ENCODE measurements at regions not wholly inside any gene's neighbourhood (a gene's known extent, or its start where the extent isn't known, plus 50 kb on each side); places are given as distances from the start of the nearest gene placed in this dataset.

DNA sequence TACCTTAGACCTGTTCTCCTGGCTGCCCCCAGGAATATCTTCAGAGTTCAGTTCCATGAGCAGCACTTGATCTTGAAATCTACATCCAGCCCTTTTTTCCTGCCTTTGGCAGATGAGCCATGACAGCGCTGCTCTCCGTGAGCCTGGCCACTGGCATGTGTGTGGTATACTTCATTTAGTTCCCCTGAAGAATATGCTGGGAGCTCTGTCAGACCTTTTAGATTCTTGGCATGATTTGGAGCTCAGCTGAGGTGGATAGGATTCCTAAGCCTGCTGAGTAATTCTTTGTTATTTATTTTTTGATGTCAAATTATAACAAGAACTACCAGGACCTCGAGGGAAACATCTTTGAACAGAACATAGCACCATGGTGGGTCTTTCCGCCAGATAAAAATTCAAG, 121.7 kb downstream of the EDEM1 start:
- ChIA-PET CTCF (no interaction called here), POLR2A (no interaction called here)
- Mint-ChIP-seq H3K4me1 (ENCODE audit: low read depth) (no peaks in the 10 kb centered on the region), H3K4me3 (no peak overlapping the region), H3K9me3 (ENCODE audit: insufficient read depth) (no peaks in the 10 kb centered on the region), H3K27me3 (ENCODE audit: low read depth) (no peaks in the 10 kb centered on the region), H3K36me3 (ENCODE audit: low read depth) (no peaks in the 10 kb centered on the region), H3K27ac (no peak overlapping the region)
- ATAC-seq: no peak
- no peak for DNase-seq

DNA sequence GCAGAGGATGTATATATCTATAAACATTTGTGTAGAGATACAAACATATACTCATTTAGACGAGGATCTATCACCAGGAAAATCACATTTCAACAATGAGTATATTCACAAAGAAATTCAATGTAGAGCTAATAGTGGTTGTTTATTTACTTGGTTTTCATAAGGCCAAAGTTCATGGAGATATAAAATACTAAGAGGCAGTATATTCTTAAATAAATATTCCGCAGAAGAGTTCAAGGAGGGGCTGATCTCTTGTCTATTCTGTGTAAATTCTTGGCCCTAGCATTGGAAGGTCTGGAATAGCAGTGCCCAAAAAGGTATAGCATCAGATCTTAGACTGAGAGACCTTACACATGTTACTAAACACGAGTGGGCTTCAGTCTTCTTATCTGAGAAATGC, 122.1 kb downstream of the EDEM1 start:
- no peak for DNase-seq
- CTCF ChIA-PET: no interaction called here
- ATAC-seq: no peak
- no peaks in the 10 kb centered on the region for H3K27me3 Mint-ChIP-seq (ENCODE audit: low read depth)
- no peaks in the 10 kb centered on the region for H3K9me3 Mint-ChIP-seq (ENCODE audit: insufficient read depth)
- no peak overlapping the region for H3K27ac Mint-ChIP-seq
- H3K36me3 Mint-ChIP-seq (ENCODE audit: low read depth): no peaks in the 10 kb centered on the region
- no peak overlapping the region for H3K4me3 Mint-ChIP-seq
- POLR2A ChIA-PET: no interaction called here
- H3K4me1 Mint-ChIP-seq (ENCODE audit: low read depth): no peaks in the 10 kb centered on the region

DNA sequence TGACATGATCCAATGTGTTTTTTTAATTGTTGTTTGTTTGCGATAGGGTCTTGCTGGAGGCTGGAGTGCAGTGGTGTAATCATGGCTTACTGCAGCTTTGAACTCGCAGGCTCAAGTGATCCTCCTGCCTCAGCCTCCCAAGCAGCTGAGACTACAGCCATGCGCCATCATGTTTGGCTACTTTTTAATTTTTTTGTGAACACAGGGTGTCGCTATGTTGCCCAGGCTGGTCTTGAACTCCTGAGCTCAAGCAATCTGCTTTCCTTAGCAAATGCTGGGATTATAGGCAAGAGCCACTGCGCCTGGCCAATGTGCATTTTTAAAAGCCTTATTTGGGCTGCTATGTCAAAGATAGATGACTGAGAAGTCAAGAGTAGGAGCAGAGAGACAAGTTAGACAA, 123.0 kb downstream of the EDEM1 start:
- no peaks in the 10 kb centered on the region for H3K9me3 Mint-ChIP-seq (ENCODE audit: insufficient read depth)
- H3K27ac Mint-ChIP-seq: no peak overlapping the region
- H3K4me1 Mint-ChIP-seq (ENCODE audit: low read depth): no peaks in the 10 kb centered on the region
- no peak overlapping the region for H3K4me3 Mint-ChIP-seq
- CTCF ChIA-PET: no interaction called here
- no peaks in the 10 kb centered on the region for H3K36me3 Mint-ChIP-seq (ENCODE audit: low read depth)
- no peaks in the 10 kb centered on the region for H3K27me3 Mint-ChIP-seq (ENCODE audit: low read depth)
- no peak for DNase-seq
- POLR2A ChIA-PET: no interaction called here
- no peak for ATAC-seq

DNA sequence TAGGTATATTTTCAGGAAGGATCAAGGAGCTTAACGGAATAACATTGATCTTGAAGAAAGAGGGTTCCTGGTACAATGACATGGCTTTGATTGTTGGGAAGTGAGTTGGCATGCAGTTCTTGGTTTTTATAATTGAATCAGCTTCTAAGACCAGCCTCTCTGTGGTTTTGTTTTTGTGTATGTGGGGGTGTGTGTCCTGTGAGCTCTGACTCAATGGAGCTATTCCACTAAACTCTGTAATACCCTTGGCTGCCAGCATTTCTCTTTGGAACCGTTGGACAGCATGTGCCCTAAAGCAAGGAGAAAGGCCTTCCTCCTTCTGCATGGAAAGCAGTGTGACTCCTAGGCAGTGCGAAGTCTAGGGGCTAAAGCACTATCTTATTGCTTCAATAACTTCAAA, 124.8 kb downstream of the EDEM1 start:
- POLR2A ChIA-PET: no interaction called here

DNA sequence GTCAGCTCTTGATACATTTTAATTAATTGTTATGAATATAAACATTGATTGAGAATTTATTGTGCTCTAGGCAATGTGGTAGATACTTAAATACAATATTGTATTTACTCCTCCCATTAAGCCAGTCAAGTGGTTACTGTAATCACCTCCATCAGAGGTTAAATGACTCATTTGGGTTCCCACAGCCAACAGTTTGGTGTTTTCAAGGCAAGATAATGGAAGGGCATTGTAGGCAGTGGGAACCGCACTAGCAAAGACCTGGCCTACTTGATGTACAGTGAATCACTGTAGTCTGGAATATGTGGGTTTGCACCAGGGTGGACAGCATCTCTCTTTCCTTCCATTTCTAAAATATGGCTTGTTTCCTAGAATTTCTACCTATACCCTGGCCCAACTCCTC, 127.4 kb downstream of the EDEM1 start:
- Mint-ChIP-seq H3K9me3 (ENCODE audit: insufficient read depth) (no peaks in the 10 kb centered on the region), H3K4me3 (no peak overlapping the region), H3K4me1 (ENCODE audit: low read depth) (no peaks in the 10 kb centered on the region), H3K27me3 (ENCODE audit: low read depth) (peaks cover 5% of the 10 kb centered on the region), H3K27ac (no peak overlapping the region), H3K36me3 (ENCODE audit: low read depth) (no peaks in the 10 kb centered on the region)
- DNase-seq (no peak), ATAC-seq (no peak)
- CTCF ChIA-PET: no interaction called here
- POLR2A ChIA-PET: no interaction called here

More for the DNA sequence above, 124.8 kb downstream of the EDEM1 start:
- no peak for DNase-seq
- CTCF ChIA-PET: no interaction called here
- no peak for ATAC-seq
- Mint-ChIP-seq H3K27ac (no peak overlapping the region), H3K27me3 (ENCODE audit: low read depth) (peaks cover 3% of the 10 kb centered on the region), H3K4me3 (no peak overlapping the region), H3K9me3 (ENCODE audit: insufficient read depth) (no peaks in the 10 kb centered on the region), H3K4me1 (ENCODE audit: low read depth) (no peaks in the 10 kb centered on the region), H3K36me3 (ENCODE audit: low read depth) (no peaks in the 10 kb centered on the region)

DNA sequence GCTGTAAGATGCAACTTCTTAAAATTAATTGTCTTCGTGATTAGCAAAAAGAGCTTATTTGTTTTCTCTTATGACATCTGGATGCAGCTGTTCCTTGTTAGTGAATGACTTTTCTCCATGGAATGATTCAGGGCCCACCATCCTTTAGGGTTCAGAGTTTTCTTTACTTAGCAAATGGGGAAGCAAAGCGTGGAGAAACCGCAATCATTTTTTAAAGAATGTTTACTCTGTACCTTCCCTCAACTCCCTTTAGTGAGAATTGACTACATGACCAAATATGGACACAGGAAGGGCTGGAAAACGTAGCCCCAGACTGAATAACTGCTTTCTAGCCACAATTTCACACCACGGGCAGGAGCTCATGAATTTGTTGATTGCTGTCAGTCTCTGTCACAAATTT, 130.1 kb downstream of the EDEM1 start:
- ATAC-seq: no peak
- no peak overlapping the region for H3K27ac Mint-ChIP-seq
- no peaks in the 10 kb centered on the region for H3K4me1 Mint-ChIP-seq (ENCODE audit: low read depth)
- H3K27me3 Mint-ChIP-seq (ENCODE audit: low read depth): peaks cover 5% of the 10 kb centered on the region
- POLR2A ChIA-PET: no interaction called here
- H3K4me3 Mint-ChIP-seq: no peak overlapping the region
- H3K9me3 Mint-ChIP-seq (ENCODE audit: insufficient read depth): no peaks in the 10 kb centered on the region
- CTCF ChIA-PET: no interaction called here
- DNase-seq: no peak
- H3K36me3 Mint-ChIP-seq (ENCODE audit: low read depth): no peaks in the 10 kb centered on the region

DNA sequence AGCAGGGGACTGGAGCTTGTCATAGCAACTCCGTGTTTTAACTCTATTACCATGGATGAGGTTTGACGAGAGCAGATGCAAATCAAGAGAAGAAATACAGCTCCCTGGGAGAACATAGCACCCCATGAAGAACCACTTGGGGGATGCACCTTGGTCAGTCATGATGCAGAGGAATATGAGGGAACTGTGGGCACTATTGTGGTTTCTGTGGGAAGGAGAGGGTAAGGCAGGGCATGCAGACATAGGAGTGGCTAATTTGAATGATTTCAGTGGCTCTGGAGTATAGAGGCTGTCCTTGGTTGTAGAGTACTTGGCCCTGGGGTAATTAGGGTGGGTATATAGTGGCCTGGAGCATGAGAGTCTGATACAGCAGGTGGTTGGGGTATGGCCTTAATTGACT, 131.9 kb downstream of the EDEM1 start:
- ChIA-PET POLR2A (no interaction called here), CTCF (no interaction called here)
- H3K36me3 Mint-ChIP-seq (ENCODE audit: low read depth): no peaks in the 10 kb centered on the region
- no peak overlapping the region for H3K27ac Mint-ChIP-seq
- ATAC-seq: no peak
- H3K9me3 Mint-ChIP-seq (ENCODE audit: insufficient read depth): no peaks in the 10 kb centered on the region
- H3K4me3 Mint-ChIP-seq: no peak overlapping the region
- H3K27me3 Mint-ChIP-seq (ENCODE audit: low read depth): peaks cover 5% of the 10 kb centered on the region
- DNase-seq: no peak
- H3K4me1 Mint-ChIP-seq (ENCODE audit: low read depth): no peaks in the 10 kb centered on the region

DNA sequence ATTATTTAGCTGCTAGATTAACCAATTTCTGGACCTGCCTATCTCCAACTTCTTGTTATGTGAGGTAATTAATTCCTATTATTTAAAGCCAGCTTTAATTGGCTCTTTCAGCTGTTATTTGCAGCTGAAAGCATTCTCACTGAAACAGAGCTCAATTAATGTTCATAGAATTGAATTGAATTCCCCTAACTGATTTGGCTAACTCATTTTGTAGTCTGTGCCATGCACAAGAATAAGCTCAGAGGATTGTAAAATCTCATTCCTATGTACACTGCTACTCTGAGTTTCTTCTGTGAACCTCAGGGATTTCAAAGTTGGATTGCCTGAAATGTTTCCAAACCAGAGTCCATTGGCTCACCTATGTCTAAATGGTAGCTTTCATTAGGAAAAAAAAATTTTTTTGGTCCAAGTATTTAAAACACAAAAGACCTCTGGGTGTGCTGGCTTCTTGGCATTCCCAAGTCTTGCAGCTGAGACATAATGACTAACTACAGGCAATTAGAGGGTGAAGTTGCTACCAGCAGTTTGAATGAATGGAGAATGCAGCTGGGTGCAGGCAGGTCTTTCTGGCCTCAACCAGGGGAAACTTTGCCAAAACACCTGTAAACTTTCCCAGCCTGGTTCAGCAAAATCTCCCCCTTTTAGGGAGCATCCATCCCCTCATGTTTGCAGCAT, 134.3 kb downstream of the EDEM1 start:
- DNase-seq (no peak), ATAC-seq (no peak)
- Mint-ChIP-seq H3K27ac (no peak overlapping the region), H3K9me3 (ENCODE audit: insufficient read depth) (no peaks in the 10 kb centered on the region), H3K4me1 (ENCODE audit: low read depth) (no peaks in the 10 kb centered on the region), H3K36me3 (ENCODE audit: low read depth) (no peaks in the 10 kb centered on the region), H3K4me3 (no peak overlapping the region), H3K27me3 (ENCODE audit: low read depth) (peaks cover 2% of the 10 kb centered on the region)
- CTCF ChIA-PET: no interaction called here
- POLR2A ChIA-PET: no interaction called here

DNA sequence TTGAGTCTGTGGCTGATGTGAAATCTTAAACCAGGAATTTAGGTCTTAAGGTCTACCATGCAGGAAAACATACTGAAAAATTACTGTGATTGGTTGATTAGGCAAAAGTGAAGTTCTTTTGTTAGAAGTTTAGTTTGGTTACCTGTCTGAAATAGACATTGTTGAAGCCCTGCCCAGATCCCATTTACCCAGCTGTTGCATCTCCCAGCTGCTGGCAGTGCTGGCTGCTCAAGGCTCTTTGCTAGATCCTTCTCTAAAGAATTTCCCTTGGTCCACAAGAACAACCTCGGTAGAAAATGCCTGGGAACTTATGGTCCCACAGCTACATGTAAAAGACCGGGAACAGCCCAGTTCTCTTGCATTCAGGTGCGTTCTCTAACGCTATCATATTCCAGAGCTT, 137.3 kb downstream of the EDEM1 start:
- DNase-seq: no peak
- no peak overlapping the region for H3K4me3 Mint-ChIP-seq
- H3K27me3 Mint-ChIP-seq (ENCODE audit: low read depth): no peaks in the 10 kb centered on the region
- H3K27ac Mint-ChIP-seq: no peak overlapping the region
- H3K36me3 Mint-ChIP-seq (ENCODE audit: low read depth): no peaks in the 10 kb centered on the region
- ChIA-PET CTCF (no interaction called here), POLR2A (interaction anchor here (0.6 kb wide), 1 partner anchor 60 kb away, joined by 3 read pairs; no protein-coding TSS in a partner anchor)
- no peaks in the 10 kb centered on the region for H3K4me1 Mint-ChIP-seq (ENCODE audit: low read depth)
- no peaks in the 10 kb centered on the region for H3K9me3 Mint-ChIP-seq (ENCODE audit: insufficient read depth)
- ATAC-seq: no peak

DNA sequence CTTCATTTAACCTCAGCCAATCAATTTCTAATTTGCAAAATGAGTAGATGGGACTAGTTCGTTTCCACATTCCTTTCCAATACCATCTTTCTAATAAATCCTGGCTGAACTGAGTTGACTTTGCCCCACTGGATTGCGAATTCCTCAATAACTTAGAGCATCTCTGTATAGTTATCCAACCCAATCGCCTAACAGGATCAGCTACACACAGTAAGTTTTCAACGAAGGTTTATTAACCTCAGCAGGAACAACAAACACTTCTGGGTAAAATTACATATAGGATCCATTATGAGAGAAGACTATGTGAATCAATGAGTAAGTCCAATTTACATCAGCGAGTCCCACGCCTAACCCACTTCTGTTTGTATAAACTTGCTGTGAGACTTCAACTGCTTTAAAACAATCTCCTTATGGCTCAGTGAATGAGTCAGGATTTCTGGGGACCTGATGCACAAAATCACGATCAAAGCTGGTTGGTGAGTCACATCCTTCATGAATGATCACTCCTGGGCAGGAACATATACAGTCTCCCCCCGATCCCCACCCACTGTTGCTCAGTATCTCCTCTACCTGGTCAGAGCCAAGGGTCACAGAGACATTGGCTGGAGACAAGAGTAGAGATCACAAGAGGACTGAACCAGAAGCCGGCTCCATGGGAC, 142.8 kb downstream of the EDEM1 start:
- Mint-ChIP-seq H3K9me3 (ENCODE audit: insufficient read depth) (no peaks in the 10 kb centered on the region), H3K4me3 (no peak overlapping the region), H3K4me1 (ENCODE audit: low read depth) (no peaks in the 10 kb centered on the region), H3K36me3 (ENCODE audit: low read depth) (no peaks in the 10 kb centered on the region), H3K27me3 (ENCODE audit: low read depth) (no peaks in the 10 kb centered on the region), H3K27ac (no peak overlapping the region)
- ChIA-PET CTCF (no interaction called here), POLR2A (no interaction called here)
- no peak for ATAC-seq
- no peak for DNase-seq

DNA sequence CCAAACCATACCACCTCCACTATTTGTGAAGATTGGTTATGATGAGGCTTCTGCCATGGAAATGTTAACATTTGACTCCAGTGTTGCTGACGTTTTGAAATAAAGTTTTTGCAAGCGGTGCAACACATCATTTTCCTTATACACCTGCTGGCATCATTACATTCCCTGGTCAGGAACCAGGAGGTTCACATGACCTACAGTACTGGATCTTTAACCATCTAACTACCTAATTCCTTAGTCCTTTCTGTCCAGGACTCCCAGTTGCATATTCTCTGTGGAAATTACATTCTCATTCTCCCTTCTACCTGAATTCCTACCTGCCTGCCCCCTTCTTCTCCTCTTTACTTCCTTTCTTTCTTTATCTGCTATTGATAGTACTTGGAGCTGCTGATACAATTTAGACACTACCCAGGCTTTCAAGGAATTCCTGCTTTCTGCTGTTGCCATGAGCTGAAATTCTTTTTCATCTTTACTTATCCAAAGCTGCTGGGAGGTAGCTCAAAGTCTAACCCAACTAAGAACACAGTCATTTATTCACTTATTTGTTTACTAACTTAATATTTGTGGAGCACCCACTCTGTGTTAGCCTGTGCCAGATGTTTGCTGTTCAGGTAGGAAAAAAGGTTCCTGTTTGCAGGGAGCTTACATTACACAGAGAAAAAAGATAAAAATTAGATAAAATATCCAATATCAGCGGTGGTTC, 144.2 kb downstream of the EDEM1 start:
- DNase-seq (no peak), ATAC-seq (no peak)
- Mint-ChIP-seq H3K9me3 (ENCODE audit: insufficient read depth) (no peaks in the 10 kb centered on the region), H3K4me1 (ENCODE audit: low read depth) (no peaks in the 10 kb centered on the region), H3K36me3 (ENCODE audit: low read depth) (no peaks in the 10 kb centered on the region), H3K27ac (no peak overlapping the region), H3K4me3 (no peak overlapping the region), H3K27me3 (ENCODE audit: low read depth) (no peaks in the 10 kb centered on the region)
- POLR2A ChIA-PET: no interaction called here
- CTCF ChIA-PET: no interaction called here

DNA sequence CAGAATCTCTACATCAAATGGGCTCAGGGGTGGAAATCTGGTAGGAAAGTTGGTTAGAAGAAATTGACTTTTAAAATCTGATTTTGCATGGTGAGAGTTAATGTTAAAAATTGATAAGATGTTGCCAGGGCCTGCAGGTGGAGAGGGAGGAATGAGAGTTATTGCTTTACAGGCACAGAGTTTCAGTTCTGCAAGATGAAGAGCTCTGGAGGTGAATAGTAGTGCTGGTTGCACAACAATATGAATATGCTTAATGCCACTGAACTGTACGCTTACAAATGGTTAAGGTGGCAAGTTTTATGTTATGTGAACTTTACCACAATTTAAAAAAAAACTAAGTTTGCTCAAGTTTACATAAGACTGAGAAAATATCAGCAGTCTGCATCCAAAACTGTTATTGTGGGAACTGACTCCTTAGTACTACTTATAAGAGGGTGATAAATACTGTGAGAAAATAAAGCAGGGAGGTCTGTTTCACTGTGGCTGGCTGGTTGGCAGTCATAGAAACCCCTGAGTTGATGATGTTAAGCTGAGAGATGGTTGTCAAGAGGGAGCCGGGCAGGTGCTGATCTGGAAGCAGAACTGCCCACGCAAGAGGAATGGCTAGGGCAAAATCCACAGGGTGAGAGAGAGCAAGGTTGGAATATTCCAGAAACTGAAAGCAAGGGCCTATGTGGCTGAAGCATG, 144.9 kb downstream of the EDEM1 start:
- ChIA-PET POLR2A (no interaction called here), CTCF (no interaction called here)
- Mint-ChIP-seq H3K27me3 (ENCODE audit: low read depth) (no peaks in the 10 kb centered on the region), H3K36me3 (ENCODE audit: low read depth) (no peaks in the 10 kb centered on the region), H3K27ac (no peak overlapping the region), H3K4me1 (ENCODE audit: low read depth) (no peaks in the 10 kb centered on the region), H3K9me3 (ENCODE audit: insufficient read depth) (no peaks in the 10 kb centered on the region), H3K4me3 (no peak overlapping the region)
- DNase-seq (no peak), ATAC-seq (no peak)
